ENCODE measurements at regions not wholly inside any gene's neighbourhood (a gene's known extent, or its start where the extent isn't known, plus 50 kb on each side); places are given as distances from the start of the nearest gene placed in this dataset.
A peak's percentile ranks its signal among the peaks of the same experiment; 100 is the strongest.

- Histone ChIP-seq H2AFZ (ENCODE audit: low read length) (no peak overlapping the region), H2BK12ac (ENCODE audit: insufficient read length, low read depth, low read length) (no peak overlapping the region), H3K18ac (ENCODE audit: insufficient read length, low read depth, low read length) (no peak overlapping the region), H3K27me3 (ENCODE audit: insufficient read depth, low read length) (no peaks in the 10 kb centered on the region), H3K79me1 (ENCODE audit: insufficient read depth, low read depth, low read length, poor library complexity, severe bottlenecking) (no peaks in the 10 kb centered on the region), H3K9ac (ENCODE audit: extremely low read depth, insufficient read length, low read length) (no peak overlapping the region), H3K23ac (ENCODE audit: insufficient read length, low read depth, low read length) (no peak overlapping the region), H3K79me2 (ENCODE audit: insufficient read depth, low read length) (no peaks in the 10 kb centered on the region), H3K14ac (ENCODE audit: insufficient read depth, low read length) (no peak overlapping the region), H3K4ac (ENCODE audit: low read depth, low read length) (no peak overlapping the region), H3K9me3 (ENCODE audit: control insufficient read depth, low read depth, low read length) (no peaks in the 10 kb centered on the region), H3K4me2 (ENCODE audit: insufficient read depth, insufficient read length, low read length) (no peak overlapping the region), H4K8ac (replicated peaks; ENCODE audit: insufficient read length, low read depth, low read length) (no peak overlapping the region), H4K5ac (ENCODE audit: insufficient read length, low read depth, low read length) (no peak overlapping the region), H2BK5ac (ENCODE audit: insufficient read length, low read length) (no peak overlapping the region), H2BK20ac (ENCODE audit: low read depth, low read length, poor library complexity, severe bottlenecking) (no peak overlapping the region), H3T11ph (ENCODE audit: low read length) (no peak overlapping the region), H4K91ac (ENCODE audit: insufficient read length, low read depth, low read length) (no peak overlapping the region), H3K27ac (ENCODE audit: insufficient read length, low read depth, low read length) (no peak overlapping the region), H2BK15ac (ENCODE audit: low read depth, low read length) (no peak overlapping the region), H4K20me1 (ENCODE audit: control insufficient read depth, insufficient read depth, insufficient read length) (no peaks in the 10 kb centered on the region), H3K4me1 (ENCODE audit: insufficient read depth, low read length) (peaks cover 3% of the 10 kb centered on the region; the same call in 1 of the 2 replicates), H2AK5ac (ENCODE audit: insufficient read length, low read length) (no peak overlapping the region), H3K56ac (ENCODE audit: insufficient read length, low read depth, low read length) (no peak overlapping the region), H3K23me2 (ENCODE audit: insufficient read length, low read depth, low read length, poor library complexity, severe bottlenecking) (no peaks in the 10 kb centered on the region), H2BK120ac (ENCODE audit: low read depth, low read length, poor library complexity, severe bottlenecking) (no peak overlapping the region)
- no CpG with 5 or more reads among the region's 3 CpGs for WGBS (ENCODE audit: extremely low coverage, insufficient read length, low lambda C conversion rate)
- no peak overlapping the region for H3K4me3 Mint-ChIP-seq
- H3K4me1 Mint-ChIP-seq: peaks cover 13 to 18% of the 10 kb centered on the region in 2 experiments
- TF ChIP-seq, protein P1, sequence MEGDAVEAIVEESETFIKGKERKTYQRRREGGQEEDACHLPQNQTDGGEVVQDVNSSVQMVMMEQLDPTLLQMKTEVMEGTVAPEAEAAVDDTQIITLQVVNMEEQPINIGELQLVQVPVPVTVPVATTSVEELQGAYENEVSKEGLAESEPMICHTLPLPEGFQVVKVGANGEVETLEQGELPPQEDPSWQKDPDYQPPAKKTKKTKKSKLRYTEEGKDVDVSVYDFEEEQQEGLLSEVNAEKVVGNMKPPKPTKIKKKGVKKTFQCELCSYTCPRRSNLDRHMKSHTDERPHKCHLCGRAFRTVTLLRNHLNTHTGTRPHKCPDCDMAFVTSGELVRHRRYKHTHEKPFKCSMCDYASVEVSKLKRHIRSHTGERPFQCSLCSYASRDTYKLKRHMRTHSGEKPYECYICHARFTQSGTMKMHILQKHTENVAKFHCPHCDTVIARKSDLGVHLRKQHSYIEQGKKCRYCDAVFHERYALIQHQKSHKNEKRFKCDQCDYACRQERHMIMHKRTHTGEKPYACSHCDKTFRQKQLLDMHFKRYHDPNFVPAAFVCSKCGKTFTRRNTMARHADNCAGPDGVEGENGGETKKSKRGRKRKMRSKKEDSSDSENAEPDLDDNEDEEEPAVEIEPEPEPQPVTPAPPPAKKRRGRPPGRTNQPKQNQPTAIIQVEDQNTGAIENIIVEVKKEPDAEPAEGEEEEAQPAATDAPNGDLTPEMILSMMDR (conservative IDR thresholded peaks at IDR 0.05): peak; percentile 59
- no peaks in the 10 kb centered on the region for H3K36me3 Mint-ChIP-seq (ENCODE audit: insufficient read depth in 1 of 3, low read depth in 3 of 3)
- no peaks in the 10 kb centered on the region; a peak in 1 of 5 replicates for H3K9me3 Mint-ChIP-seq
- no peak overlapping the region for H3K27ac Mint-ChIP-seq
- DNase-seq: peak; percentile 42
- peaks cover 16% of the 10 kb centered on the region for H3K27me3 Mint-ChIP-seq (ENCODE audit: low read depth)
These were observed 172.8 kb upstream of the FSTL4 start for GRCh38 chr5:133785182-133785581.
